ENCODE measurements at regions not wholly inside any gene's neighbourhood (a gene's known extent, or its start where the extent isn't known, plus 50 kb on each side); places are given as distances from the start of the nearest gene placed in this dataset.

DNA sequence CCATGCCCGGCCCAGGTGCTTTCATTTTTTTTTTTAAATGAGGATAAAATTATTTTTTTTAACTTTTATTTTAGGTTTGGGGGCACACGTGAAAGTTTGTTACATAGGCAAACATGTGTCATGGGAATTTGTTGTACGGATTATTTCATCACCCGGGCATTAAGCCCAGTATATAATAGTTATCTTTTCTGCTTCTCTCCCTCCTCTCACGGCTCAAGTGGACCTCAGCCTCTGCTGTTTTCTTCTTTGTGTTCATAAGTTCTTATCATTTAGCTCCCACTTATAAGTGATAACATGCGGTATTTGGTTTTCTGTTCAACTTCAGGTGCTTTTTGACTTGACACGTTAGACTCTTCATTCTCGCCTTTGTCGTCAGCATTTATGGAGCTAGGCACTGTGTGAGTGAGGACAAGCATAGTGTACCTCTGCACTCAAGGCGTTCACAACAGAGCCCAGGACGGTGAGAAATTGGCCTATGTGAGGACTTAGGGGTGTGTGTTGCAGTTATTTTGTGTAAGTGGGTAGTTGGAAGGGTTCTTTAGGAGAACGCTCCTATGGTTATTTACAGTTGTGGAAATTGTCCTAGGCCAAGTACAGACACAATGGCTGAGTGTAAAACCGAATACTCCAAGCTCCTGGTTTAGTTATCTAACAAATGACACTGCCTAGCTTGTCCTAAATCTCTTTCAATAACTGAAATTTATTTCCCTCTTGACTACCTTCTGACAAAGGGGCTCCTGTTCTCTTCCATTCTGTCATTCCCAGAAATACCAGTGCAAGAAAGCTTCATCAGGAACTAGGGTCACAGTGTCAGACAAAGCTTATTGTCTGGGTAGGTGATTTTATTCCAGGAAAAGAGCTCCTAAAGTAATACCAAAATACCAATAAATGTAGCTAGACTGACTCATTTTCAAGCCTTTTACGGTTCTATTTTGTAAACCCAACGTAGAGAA lies 200.5 kb upstream of the PRICKLE1 start:
- no peak for DNase-seq

DNA sequence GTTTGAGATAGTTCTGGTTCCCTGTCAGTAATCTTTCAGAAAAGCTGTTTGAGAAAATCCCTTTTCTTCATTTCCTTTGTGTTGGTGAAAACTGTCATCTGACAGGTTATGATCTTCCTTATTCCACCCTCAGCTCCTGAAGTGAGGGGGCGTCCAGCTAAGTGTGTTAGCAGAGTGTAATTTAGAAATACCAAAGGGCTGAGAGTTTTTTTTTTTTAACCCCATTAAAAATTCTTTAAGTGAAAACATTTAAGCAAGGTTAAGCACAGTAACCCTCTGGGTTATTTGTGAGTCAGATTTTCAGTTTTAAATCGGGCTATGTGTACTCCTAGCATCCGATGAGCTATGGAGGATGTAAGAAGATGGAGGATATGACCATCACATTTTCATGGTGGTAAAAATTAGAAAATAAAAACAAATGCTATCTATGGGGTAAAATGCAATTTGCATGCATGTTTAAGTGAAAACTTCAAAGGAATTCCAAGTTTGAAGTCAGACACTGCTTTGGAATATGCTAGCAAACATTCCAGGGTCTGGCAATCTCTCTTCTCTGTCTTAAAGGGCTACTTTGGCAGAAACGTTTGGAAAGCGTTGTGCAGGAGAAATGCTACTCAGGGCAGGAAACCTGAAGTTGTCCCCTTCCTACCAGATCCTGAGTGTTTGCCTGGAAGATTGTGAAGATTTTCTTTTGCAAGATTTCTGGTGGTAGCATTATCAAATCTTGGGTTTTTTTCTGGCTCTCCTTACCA lies 197.0 kb upstream of the PRICKLE1 start:
- DNase-seq: no peak

DNA sequence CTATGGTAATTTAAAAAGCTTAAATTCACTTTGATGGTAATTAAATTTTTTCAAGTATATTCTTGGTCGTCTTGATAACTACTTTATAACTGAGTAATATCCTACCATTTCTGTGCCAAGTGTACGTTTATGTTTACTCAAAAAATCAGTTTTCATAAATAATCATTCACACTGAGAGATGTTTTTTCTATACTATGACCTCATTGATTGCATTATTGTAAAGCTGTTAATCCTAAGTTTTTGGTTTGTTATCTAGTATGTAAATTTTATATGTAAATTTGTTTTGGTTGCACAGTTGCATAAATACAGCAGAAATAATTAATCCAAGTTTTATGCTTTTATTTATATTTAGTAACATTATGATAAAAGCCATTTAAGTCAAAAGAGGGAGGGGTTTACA lies 196.4 kb upstream of the PRICKLE1 start:
- DNase-seq: no peak

DNA sequence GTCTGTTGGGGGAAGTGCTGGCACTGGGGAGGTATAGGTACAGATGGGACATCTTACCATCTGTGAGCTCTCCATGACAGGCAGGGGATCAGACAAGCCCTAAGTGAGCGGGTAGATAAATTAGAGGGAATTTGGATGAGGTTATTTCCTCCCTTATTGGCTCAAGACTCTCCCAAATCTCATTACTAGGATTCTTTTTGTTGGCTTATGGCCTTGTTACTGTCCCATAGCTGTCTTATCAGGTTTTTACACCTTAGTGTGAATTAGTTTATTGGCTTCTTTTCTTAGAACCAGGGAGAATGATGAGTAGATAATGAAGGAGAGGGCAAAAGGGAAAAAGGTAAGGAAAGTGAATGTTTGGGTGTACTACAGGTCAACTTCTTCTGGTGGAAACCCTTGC lies 191.1 kb upstream of the PRICKLE1 start:
- DNase-seq: no peak

DNA sequence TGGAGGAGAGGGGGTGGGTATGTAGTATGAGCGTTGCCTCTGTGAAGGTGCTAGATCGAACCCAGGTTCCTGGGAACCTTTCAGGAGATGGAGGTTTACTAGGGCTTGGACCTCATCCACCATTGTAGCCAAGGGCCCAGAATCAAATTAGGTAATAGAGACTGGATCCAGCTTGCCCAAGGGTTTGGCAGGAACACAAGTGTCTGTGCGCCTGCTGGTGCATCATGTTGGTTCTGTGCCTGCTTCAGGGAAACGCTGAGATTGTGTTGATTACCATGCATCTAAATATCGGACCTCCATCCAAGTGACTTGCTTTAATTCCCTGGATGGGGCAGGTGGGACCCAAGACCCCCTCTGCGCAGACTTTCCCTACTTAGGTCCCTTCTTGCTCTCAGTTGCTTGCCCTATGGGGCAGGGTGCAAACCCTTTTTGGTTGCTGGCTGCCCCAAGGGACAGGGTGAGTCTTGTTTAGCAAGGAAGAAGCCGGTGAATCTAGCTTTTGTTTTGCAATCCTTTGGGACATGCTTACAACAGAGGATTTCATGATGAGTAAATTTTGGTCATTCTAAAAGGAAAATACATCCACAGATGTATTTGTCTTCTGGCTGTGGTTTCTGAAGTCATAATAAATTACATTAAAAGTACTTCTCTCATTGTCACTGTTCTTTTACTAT lies 189.8 kb upstream of the PRICKLE1 start:
- no peak for DNase-seq

DNA sequence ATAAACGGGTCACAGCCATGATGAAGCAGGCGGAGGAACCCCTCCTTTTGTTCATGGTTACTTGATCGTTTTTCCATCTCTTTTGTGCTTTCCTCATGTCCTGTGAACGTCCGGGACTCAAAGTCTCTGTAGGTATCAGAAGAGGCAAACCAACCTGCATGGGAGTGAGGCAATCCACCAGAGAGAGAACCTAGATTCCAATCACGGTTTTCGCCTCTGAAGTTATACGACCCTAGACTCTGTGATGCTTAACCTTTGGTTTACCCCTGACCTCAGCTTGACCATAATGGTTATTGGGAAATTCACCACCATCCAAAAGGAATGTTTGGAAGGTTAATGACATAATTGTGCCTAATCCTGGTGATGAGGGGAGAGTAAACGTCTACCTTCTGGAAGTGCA lies 186.8 kb upstream of the PRICKLE1 start:
- DNase-seq: no peak

DNA sequence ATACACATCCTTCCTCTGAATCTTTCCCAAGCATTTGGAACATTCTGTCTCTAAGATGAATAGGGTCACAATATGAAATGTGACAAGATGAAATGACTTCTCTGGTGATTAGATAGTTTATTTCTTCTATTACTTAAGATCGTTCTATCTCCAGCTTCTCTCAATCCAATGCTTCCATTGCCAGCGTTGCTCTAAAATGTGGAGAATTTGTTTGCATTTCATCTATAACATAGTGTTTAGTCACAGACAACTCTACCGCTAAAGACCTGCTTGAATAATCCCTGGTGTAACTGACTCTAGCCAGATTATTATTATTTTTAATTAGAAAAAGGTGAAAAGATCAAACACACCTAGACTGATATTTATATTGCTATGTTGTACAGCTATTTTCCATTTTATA lies 184.7 kb upstream of the PRICKLE1 start:
- no peak for DNase-seq

DNA sequence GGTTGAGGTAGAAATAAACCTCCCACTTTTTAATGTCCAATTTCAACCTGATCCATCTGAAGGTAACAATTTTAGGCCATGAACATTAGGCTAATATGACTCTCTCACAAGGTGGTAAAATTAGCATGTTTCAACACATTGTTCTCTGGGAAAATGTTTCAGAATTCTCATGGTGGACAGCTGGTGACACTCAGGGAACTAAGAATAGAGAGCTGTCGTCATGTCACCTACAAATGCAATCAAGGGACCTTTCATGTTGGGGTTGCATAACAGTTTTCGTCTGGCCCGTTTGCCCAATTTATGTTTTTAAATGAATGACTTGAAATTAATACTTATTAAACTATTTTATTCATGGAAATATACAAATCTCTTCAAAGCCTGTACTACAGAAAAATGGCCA lies 180.7 kb upstream of the PRICKLE1 start:
- DNase-seq: no peak

DNA sequence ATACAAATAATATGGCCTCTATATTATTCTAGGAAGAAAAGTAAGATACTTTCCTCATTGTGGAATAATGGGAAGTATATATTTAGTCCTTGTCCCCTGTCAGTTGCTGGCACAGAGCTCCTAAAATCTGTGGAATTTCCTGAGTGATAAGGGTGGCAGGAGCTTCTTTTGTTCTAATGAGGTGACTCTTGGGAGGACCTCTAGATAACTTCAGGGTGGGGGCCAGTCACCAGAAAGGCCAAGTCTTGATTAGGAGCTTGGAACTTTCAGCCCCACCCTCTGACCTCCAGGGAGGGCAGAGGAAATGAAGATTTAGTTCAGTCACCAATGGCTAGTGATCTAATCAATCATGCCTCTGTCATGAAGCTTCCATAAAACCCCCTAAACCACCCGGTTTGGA lies 179.9 kb upstream of the PRICKLE1 start:
- no peak for DNase-seq

DNA sequence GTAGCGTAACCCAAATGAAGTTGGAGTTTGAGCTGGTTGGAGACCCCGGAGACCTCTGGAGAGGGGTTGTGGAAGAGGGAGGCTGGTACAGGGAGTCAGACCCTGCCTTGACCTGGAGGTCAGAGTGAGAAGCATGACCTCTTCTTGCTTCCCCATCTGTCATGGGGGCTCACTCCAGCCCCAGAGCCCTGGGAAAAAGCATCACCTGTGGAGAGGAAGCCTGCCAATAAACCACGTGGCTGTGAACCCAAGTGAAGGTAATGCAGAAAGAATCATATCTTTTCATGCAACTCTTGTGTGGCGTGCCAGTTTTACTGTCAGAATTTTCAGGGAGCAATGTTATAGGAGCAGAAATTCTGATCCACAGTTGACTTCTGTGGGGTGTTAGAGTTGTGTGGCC lies 178.5 kb upstream of the PRICKLE1 start:
- DNase-seq: no peak

DNA sequence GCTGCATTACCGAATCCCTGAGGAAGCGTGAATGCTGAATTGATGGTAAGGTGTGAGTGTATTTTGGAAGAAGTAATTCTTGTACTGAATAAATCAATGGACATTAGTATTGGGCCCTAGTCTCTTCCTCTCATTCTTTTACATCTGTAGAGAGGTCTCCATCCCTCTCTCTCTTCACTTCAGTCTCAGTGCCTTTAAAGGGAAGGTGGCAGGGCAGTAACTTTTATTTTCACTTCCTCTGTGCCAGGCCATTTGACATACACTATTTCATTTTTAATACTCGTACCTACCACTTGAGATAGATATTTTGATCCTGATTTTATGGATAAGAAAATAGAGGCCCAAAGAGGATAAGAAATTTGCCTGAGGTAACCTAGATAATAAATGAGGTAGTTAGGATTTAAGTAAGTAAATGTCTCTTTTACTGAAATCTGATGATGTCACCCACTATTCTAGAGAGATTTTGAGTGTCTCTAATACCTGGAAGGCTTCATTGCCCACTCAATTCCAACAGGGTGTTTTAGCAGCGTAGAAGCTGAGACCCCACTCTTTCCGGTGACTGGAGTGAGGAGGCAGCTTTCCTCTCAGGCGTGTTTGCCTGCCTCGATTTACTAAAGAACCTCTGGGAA lies 177.9 kb upstream of the PRICKLE1 start:
- no peak for DNase-seq

DNA sequence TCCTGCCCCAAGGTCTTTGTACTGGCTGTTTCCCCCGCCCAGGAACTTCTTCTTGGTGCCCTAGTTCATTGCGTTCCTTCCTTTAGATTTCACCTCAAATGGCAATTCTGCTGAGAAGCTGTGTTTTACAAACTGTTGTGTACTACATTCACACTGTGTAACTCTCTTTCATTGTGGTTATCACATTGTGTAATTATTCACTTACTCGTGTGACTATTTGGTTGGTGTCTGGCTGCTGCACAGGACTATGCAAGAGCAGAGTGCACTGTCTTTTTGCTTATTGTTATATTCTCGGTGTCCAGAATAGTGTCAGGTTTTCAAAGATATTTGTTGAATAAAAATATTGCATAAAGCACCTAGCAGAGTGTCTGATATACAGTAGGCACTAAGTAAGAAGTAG lies 177.2 kb upstream of the PRICKLE1 start:
- DNase-seq: no peak

DNA sequence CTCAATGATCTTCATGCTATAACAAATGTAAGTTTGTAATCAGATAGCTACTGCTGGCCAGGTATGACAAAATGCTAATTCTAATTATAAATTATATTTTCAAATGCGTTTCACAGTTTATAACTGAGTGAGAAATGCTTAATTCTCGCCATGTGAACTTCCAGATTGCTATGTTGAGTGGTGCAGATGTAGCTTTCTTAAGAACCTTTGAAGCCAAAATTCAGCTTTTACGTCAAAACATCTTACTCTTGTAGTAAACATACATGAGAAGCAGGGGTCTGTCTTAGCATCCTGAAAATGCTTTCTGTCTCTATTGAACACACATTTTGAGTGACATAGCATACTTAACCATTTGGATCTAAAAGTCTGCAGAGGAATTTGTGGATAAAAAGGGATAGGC lies 176.5 kb upstream of the PRICKLE1 start:
- no peak for DNase-seq

DNA sequence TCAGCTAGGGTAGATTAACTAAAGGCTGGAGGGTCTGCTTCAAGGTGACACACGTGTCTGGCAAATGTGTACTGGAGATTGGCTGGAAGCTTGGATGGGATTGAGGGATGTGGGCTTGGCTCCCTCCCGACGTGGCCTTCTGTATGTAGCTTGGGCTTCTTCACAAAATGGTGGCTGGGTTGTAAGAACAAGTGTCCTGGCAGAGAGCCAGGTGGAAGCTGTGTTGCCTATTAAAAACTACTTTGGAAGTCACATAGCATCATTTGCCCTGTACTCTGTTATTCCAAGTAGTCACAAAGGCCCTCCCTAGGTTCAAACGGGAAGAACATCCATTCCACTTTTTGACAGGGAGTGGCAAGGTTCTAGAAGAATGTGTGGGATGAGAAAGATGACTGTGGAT lies 174.1 kb upstream of the PRICKLE1 start:
- no peak for DNase-seq

DNA sequence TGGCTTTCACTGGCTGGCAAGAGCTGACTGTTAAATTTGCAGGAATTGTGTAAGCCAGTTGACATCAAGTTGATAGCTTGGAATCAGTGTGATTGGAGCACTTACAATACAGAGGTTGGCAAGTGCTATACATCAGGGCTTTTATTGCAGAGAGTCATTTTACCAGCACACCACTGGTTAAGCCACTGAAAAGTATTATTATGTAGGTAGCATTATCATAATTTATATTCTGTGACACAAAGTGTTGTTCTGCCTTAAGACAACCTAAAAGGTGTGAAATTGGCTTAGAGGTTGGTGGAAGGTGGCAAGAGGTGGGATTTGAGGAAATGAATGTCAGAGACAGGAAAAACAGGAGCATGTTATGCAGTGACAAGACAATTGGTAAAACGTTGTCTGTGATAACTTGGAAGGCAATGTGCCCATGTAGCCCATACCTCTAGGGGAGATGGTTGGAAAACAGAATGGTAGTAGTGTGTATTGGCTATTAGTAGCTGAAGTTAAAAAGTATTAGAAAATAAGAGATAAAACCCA lies 172.9 kb upstream of the PRICKLE1 start:
- no peak for DNase-seq

DNA sequence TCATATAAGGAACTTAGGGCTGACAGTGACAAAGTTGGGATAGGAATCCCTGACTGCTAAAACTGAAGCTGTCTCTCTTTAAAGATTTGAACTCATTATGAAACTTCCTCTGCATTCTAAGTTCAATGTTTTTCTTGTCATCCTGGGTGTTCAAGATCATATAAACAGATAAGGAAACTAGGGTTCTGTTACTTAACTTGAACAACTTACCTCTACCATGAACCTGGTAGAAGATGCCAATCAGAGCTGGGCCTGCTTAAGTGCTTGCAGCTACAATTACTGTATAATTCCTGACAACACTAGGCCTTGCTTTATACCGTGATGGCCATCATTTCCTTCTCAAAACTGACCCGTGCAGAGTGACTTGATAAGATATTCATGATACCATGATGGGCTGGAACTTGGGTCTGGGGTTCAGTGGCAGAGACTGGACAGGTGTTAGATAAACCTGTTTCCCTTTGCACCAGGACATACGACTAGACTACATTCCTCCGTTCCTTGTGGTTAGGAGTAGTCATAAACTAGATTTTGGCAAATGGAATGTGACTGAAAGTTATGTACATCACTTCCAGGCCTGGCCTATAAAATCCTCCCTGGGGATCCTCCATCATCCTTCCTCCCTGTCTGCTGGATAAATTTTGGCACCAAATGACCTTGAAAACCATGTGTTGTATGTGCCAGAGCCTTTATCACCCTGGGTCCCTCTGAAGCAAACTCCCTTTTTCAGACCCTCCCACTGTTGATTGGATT lies 172.2 kb upstream of the PRICKLE1 start:
- no peak for DNase-seq

DNA sequence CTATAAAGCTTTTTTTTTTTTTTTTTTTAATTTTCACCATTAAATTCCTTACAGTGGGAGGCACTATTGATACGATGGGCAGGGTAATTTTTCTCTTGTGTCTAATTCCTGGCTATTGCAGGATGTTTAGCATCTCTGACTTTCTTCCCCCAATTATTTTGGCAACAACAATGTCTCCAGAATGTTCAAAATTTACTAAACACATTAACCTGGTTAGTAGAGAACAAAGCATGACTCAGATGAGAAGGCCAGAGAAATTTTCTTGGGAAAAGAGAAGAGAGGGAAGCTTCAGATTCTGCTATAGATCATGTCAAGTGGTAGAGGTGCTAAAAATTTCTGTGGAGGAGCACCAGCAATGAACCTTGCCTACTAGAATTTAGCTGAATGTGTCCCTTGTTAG lies 171.5 kb upstream of the PRICKLE1 start:
- DNase-seq: no peak

DNA sequence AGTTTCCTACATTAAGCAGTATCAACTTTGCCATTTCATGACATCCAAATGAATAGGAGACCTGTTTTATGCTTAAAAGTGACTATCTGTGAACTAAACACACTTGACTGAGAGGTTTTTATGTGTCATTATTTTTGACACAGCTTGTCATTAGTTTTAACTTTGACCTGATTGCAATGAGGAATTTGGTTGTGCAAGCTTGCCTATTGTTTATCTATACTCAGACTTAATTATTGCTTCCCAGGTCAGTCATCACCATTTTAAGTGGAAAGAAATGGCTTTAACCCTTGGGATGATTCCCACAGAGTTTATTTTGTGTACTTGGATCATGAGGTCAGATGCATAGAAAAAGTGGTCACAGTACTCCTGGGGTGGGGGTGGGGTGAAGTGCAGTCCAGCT lies 171.0 kb upstream of the PRICKLE1 start:
- DNase-seq: no peak

DNA sequence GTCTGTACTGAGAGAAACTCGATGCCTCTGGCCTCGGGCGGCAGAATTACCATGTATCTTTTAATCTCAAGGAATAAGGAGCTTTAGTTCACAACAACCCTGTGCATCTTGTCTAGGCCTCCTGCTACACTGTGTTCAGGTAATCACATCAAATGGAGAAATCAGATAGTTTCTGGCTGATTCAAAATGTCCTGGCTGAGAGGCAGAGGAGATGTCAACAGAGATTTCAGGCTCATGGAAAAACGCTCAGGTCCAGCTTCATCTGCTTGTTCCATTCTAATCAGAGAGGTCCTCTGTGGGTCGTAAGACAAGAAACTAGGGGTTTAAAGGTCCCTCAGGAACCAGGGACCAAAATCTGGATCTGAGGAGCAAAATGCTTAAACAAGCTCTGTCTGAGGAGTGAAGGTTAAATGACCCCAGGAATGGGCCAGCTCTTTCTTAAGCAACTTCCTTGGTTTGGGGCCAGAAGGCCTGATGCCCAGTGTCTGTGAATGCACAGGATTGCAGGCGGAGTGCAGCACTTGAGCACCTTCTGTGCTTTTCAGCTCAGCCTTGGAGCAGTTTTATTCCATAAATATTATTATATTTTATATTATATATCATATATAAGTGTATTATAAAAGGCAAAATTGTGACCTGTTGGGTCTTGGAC lies 170.2 kb upstream of the PRICKLE1 start:
- DNase-seq: no peak

DNA sequence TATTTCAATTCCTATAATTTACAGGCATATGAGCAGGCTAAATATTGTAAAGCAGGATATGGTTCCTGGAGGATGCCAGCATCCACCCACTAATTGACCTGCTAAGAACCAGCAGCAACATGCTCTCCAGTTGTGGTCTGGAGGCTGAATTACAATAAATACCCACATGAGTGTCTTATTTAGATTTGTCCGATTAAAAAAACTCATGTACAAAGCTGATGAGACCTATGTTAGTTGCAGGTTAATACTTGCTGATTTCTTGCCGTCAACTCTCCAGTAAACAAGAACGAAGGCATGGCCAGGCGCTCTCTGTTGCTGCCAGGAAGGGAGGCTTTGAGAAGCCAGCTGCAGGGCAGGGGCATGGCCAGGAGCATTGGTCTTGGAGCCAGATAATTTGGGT lies 169.3 kb upstream of the PRICKLE1 start:
- DNase-seq: no peak

DNA sequence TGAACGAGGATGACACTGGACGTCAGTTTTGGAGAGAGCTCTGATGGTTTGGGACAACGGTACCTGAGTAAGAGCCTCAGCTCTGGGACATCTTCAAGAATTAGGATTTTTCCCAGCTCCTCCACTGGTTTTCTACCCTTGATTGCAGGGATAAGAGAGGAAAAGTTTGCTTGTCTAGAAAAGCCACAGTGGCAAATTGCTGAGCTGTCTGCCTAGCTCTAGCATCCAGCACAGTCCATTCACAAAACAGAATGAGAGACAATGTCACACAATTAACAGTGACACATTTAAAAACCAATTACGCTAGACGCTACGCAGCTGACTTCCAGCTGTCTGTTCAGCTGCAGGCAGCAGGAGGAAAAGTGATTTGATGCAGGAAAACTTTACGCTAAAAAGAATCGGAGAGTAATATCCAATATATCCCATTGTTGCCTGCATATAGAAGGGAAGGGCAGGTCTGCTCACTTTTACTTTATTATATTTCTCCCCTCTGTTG lies 168.1 kb upstream of the PRICKLE1 start:
- DNase-seq: no peak
